SU-DHL-6 (cell line): ENCODE measurements at regions not wholly inside any gene's neighbourhood (a gene's known extent, or its start where the extent isn't known, plus 50 kb on each side); places are given as distances from the start of the nearest gene placed in this dataset.

ENCODE experiments used
- EZH2phosphoT487 ChIP-seq: fragments of 200-600 bp; sonication (generic), shearing (Covaris generic); conservative IDR thresholded peaks from 2 replicates; pipeline ENCODE4 v1.6.1; 2018; ENCODE audit warnings: mild to moderate bottlenecking, antibody characterized with exemption, low read length, moderate library complexity, mixed read lengths
- TF ChIP-seq, protein P1 (sequence below): fragments of 200-600 bp; sonication (generic); IDR thresholded peaks from one replicate; pipeline ENCODE4 v1.5.1; 2017; ENCODE audit warnings: antibody characterized with exemption, mild to moderate bottlenecking, low read length, moderate library complexity; ENCODE audit not compliant: insufficient read depth, poor library complexity, severe bottlenecking

DNA sequence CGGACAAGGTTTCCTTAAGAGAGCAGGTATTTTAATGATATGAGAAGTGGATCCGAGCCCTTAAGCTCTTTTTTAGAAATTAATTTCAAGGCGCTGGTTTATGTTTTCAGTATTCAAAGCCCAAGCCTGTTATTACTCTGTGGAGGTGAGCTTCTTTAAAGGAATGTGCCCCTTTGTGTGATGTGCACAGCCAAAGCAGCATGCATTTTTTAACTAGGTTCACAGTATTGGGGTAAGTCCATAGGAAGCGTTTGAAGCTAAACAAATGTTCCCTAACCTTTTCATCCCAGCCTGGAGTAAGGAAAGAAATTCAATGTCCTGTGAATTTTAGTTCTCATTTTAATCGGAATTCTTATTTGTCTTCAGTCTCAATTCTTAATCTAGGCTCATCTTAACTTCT lies 217.5 kb downstream of the KCTD12 start:
- TF ChIP-seq, protein P1, sequence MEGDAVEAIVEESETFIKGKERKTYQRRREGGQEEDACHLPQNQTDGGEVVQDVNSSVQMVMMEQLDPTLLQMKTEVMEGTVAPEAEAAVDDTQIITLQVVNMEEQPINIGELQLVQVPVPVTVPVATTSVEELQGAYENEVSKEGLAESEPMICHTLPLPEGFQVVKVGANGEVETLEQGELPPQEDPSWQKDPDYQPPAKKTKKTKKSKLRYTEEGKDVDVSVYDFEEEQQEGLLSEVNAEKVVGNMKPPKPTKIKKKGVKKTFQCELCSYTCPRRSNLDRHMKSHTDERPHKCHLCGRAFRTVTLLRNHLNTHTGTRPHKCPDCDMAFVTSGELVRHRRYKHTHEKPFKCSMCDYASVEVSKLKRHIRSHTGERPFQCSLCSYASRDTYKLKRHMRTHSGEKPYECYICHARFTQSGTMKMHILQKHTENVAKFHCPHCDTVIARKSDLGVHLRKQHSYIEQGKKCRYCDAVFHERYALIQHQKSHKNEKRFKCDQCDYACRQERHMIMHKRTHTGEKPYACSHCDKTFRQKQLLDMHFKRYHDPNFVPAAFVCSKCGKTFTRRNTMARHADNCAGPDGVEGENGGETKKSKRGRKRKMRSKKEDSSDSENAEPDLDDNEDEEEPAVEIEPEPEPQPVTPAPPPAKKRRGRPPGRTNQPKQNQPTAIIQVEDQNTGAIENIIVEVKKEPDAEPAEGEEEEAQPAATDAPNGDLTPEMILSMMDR, result no peak
- TF ChIP-seq EZH2phosphoT487, result no peak
